Upper lobe of right lung (tissue), 1 donor: ENCODE measurements at regions not wholly inside any gene's neighbourhood (a gene's known extent, or its start where the extent isn't known, plus 50 kb on each side); places are given as distances from the start of the nearest gene placed in this dataset.

Experiments used
- ATAC-seq: fragments of 200-7000 bp; cut with Tn5 transposase; one replicate; pipeline ENCODE4 v1.9.1; 2020; ENCODE audit warnings: mild to moderate bottlenecking, moderate library complexity
- DNase-seq: peaks from one replicate; pipeline ENCODE4 v3.0.0-alpha.2; 2020
- H3K27ac ChIP-seq: fragments of 200-600 bp; one replicate; pipeline ENCODE4 v1.8.0; 2022
- H3K27me3 ChIP-seq: fragments of 200-600 bp; one replicate; pipeline ENCODE4 v1.8.0; 2022; ENCODE audit warnings: mild to moderate bottlenecking
- H3K36me3 ChIP-seq: fragments of 200-600 bp; one replicate; pipeline ENCODE4 v1.8.0; 2022
- H3K4me1 ChIP-seq: fragments of 200-600 bp; one replicate; pipeline ENCODE4 v1.8.0; 2022
- H3K4me3 ChIP-seq: fragments of 200-600 bp; one replicate; pipeline ENCODE4 v1.8.0; 2022; ENCODE audit warnings: mild to moderate bottlenecking
- H3K9me3 ChIP-seq: fragments of 200-600 bp; one replicate; pipeline ENCODE4 v1.8.0; 2022
- CTCF ChIP-seq: fragments of 200-600 bp; IDR thresholded peaks from one replicate; pipeline ENCODE4 v1.8.0; 2022; ENCODE audit warnings: antibody characterized with exemption
- intact Hi-C: fragments of 100-400 bp; cut with DNase I; formaldehyde crosslinking; loops from one replicate; pipeline ENCODE4 v1.11.0; 2022
- donor health status: DM: no; HTN: yes; CAD: no; lungs with severe emphysema.

GRCh38 chr11:109752212-109752825 is 330.3 kb downstream of the C11orf87 start:
- ATAC-seq (no peak), DNase-seq (no peak)
- no peak overlapping the region for H3K4me3 ChIP-seq
- no peaks in the 10 kb centered on the region for H3K4me1 ChIP-seq
- intact Hi-C loops = no loop called here
- no peak overlapping the region for H3K27ac ChIP-seq
- H3K9me3 ChIP-seq = no peaks in the 10 kb centered on the region
- no peaks in the 10 kb centered on the region for H3K27me3 ChIP-seq
- TF ChIP-seq CTCF = no peak
- no peaks in the 10 kb centered on the region for H3K36me3 ChIP-seq

GRCh38 chr11:109756521-109756920 is 334.5 kb downstream of the C11orf87 start:
- no peaks in the 10 kb centered on the region for H3K9me3 ChIP-seq
- intact Hi-C loops = no loop called here
- no peaks in the 10 kb centered on the region for H3K4me1 ChIP-seq
- ATAC-seq = no peak
- H3K27me3 ChIP-seq = no peaks in the 10 kb centered on the region
- H3K27ac ChIP-seq = no peak overlapping the region
- no peak overlapping the region for H3K4me3 ChIP-seq
- H3K36me3 ChIP-seq = no peaks in the 10 kb centered on the region
- DNase-seq = no peak
- no peak for TF ChIP-seq CTCF

GRCh38 chr11:109756951-109757350 is 335.0 kb downstream of the C11orf87 start:
- Histone ChIP-seq H3K36me3 (no peaks in the 10 kb centered on the region), H3K4me3 (no peak overlapping the region), H3K27ac (no peak overlapping the region), H3K27me3 (no peaks in the 10 kb centered on the region), H3K9me3 (no peaks in the 10 kb centered on the region), H3K4me1 (no peaks in the 10 kb centered on the region)
- intact Hi-C loops = no loop called here
- DNase-seq (no peak), ATAC-seq (no peak)
- TF ChIP-seq CTCF = no peak

GRCh38 chr11:109762546-109762945 is 330.6 kb upstream of the ZC3H12C start:
- H3K27ac ChIP-seq = no peak overlapping the region
- no peaks in the 10 kb centered on the region for H3K9me3 ChIP-seq
- intact Hi-C loops = no loop called here
- no peak for DNase-seq
- H3K4me3 ChIP-seq = no peak overlapping the region
- no peak for ATAC-seq
- no peaks in the 10 kb centered on the region for H3K4me1 ChIP-seq
- TF ChIP-seq CTCF = no peak
- H3K27me3 ChIP-seq = no peaks in the 10 kb centered on the region
- no peaks in the 10 kb centered on the region for H3K36me3 ChIP-seq

GRCh38 chr11:109765709-109766311 is 327.4 kb upstream of the ZC3H12C start:
- H3K27ac ChIP-seq = no peak overlapping the region
- intact Hi-C loops = no loop called here
- no peaks in the 10 kb centered on the region for H3K36me3 ChIP-seq
- ATAC-seq (no peak), DNase-seq (no peak)
- H3K4me1 ChIP-seq = no peaks in the 10 kb centered on the region
- TF ChIP-seq CTCF = no peak
- H3K4me3 ChIP-seq = no peak overlapping the region
- H3K9me3 ChIP-seq = no peaks in the 10 kb centered on the region
- H3K27me3 ChIP-seq = no peaks in the 10 kb centered on the region
